HepG2 (cell line): ENCODE measurements at regions not wholly inside any gene's neighbourhood (a gene's known extent, or its start where the extent isn't known, plus 50 kb on each side); places are given as distances from the start of the nearest gene placed in this dataset.

ENCODE experiments used
- ATAC-seq: fragments of 200-7000 bp; cut with Tn5 transposase; 3 replicates; pipeline ENCODE4 v1.9.1; 2020; ENCODE audit warnings: mild to moderate bottlenecking, moderate library complexity
- BruUV-seq: library from RNA; stranded (reverse); fragments of 400-500 nt; replicated peaks from 2 replicates; lab custom pipeline; 2021; lab: Mats Ljungman, UMichigan
- CTCF ChIA-PET: fragments of 300-600 bp; formaldehyde crosslinking; extraction: SDS; loops from one replicate; lab custom pipeline; 2021; ENCODE audit warnings: low total read pairs, inconsistent platforms, low intra/inter-chr PET ratio; lab: Yijun Ruan, JAX
- POLR2A ChIA-PET: fragments of 350-600 bp; sonication (Branson Sonifier 250); formaldehyde crosslinking; loops from one replicate; lab custom pipeline; 2020; ENCODE audit warnings: antibody characterized with exemption, inconsistent platforms; lab: Yijun Ruan, JAX
- DNase-seq: peaks from one replicate; pipeline ENCODE4 v3.0.0-alpha.2; 2015; ENCODE audit warnings: low spot score
- FAIRE-seq: peaks from 3 replicates; lab custom pipeline; 2011; peaks lifted over from hg19 to GRCh38; lab: Jason Lieb, UNC
- H2AFZ ChIP-seq: one replicate; pipeline ENCODE4 v1.6.1; 2011; ENCODE audit warnings: low read length, inconsistent platforms
- H3K27ac ChIP-seq: fragments of 300-600 bp; 3 replicates; pipeline ENCODE4 v1.8.0; 2011; ENCODE audit warnings: mixed run types, mild to moderate bottlenecking, mixed read lengths, low read length, inconsistent platforms; ENCODE audit not compliant: insufficient read depth; ENCODE audit errors: extremely low read length
- H3K27me3 ChIP-seq, 2 experiments: fragments of 200-600 bp in 1 of 2; 2 replicates in 1 of 2; 3 replicates in 1 of 2; pipeline versions ENCODE4 v1.6.0 to v1.8.0; 2011; ENCODE audit warnings: low read length in 2 of 2, mild to moderate bottlenecking in 2 of 2, moderate library complexity in 2 of 2, inconsistent platforms in 1 of 2; ENCODE audit not compliant: insufficient read depth in 2 of 2, control insufficient read depth in 1 of 2
- H3K36me3 ChIP-seq, 2 experiments: fragments of 200-600 bp in 1 of 2; replicated peaks in 1 of 2; 2 replicates in 1 of 2; 3 replicates in 1 of 2; pipeline versions ENCODE4 v1.5.1 to v1.8.0; 2011; ENCODE audit warnings: low read length in 2 of 2, inconsistent platforms in 1 of 2; ENCODE audit not compliant: insufficient read depth in 2 of 2, control insufficient read depth in 1 of 2
- H3K4me1 ChIP-seq: 2 replicates; pipeline ENCODE4 v1.5.1; 2012; ENCODE audit warnings: low read length, inconsistent platforms; ENCODE audit not compliant: insufficient read depth
- H3K4me2 ChIP-seq: 2 replicates; pipeline ENCODE4 v1.6.0; 2011; ENCODE audit warnings: low read depth, low read length, inconsistent platforms
- H3K4me3 ChIP-seq, 3 experiments: fragments of 200-600 bp in 1 of 3; sonication (generic), shearing (Covaris generic) in 1 of 3; replicated peaks in 1 of 3; 2 replicates each; pipeline ENCODE4 v1.5.1; 2011 to 2016; ENCODE audit warnings: low read length in 3 of 3, inconsistent platforms in 2 of 3, low read depth in 2 of 3, mild to moderate bottlenecking in 2 of 3, control low read depth in 1 of 3, mixed read lengths in 1 of 3; ENCODE audit not compliant: insufficient read depth in 1 of 3
- H3K79me2 ChIP-seq: one replicate; pipeline ENCODE4 v1.6.1; 2011; ENCODE audit warnings: low read length, inconsistent platforms; ENCODE audit not compliant: insufficient read depth
- H3K9ac ChIP-seq: 2 replicates; pipeline ENCODE4 v1.6.0; 2011; ENCODE audit warnings: mild to moderate bottlenecking, low read depth, low read length, inconsistent platforms; ENCODE audit not compliant: insufficient read depth
- H3K9me3 ChIP-seq: 2 replicates; pipeline ENCODE4 v1.5.1; 2012; ENCODE audit warnings: mild to moderate bottlenecking, low read length
- H4K20me1 ChIP-seq: 2 replicates; pipeline ENCODE4 v1.6.0; 2011; ENCODE audit warnings: inconsistent platforms, mild to moderate bottlenecking, low read length, moderate library complexity; ENCODE audit not compliant: insufficient read depth
- FOSL2 ChIP-seq: sonication (generic); formaldehyde crosslinking; IDR thresholded peaks from 2 replicates; pipeline ENCODE4 v1.4.0; 2020; ENCODE audit warnings: missing genetic modification reagents
- GMEB1 ChIP-seq: sonication (generic); formaldehyde crosslinking; IDR thresholded peaks from 2 replicates; pipeline ENCODE4 v1.5.1; 2020; ENCODE audit warnings: missing genetic modification reagents, mild to moderate bottlenecking, borderline replicate concordance
- KLF9 ChIP-seq: IDR thresholded peaks from 2 replicates; pipeline ENCODE4 v1.6.1; 2016; ENCODE audit warnings: low read depth
- SKI ChIP-seq: fragments of 450-650 bp; IDR thresholded peaks from one replicate; pipeline ENCODE4 v1.6.1; 2018; ENCODE audit warnings: mild to moderate bottlenecking; ENCODE audit not compliant: partially characterized antibody
- STAT6 ChIP-seq: sonication (generic); formaldehyde crosslinking; IDR thresholded peaks from 2 replicates; pipeline ENCODE4 v1.4.0; 2020; ENCODE audit warnings: missing genetic modification reagents, mild to moderate bottlenecking, borderline replicate concordance
- TAF15 ChIP-seq: fragments of 200-400 bp; formaldehyde crosslinking; IDR thresholded peaks from one replicate; pipeline ENCODE4 v1.6.1; 2018; ENCODE audit warnings: mild to moderate bottlenecking, low read depth, low read length; ENCODE audit not compliant: poor library complexity, severe bottlenecking
- YEATS2 ChIP-seq: sonication (generic); formaldehyde crosslinking; IDR thresholded peaks from 2 replicates; pipeline ENCODE4 v1.4.0; 2020; ENCODE audit warnings: missing genetic modification reagents, borderline replicate concordance
- YY1 ChIP-seq: IDR thresholded peaks from 2 replicates; pipeline ENCODE4 v1.6.1; 2011; ENCODE audit warnings: low read length, low read depth, moderate library complexity, mild to moderate bottlenecking; ENCODE audit not compliant: insufficient read depth, insufficient replicate concordance
- ZIK1 ChIP-seq: sonication (generic); formaldehyde crosslinking; IDR thresholded peaks from 2 replicates; pipeline ENCODE4 v1.5.0; 2020; ENCODE audit warnings: mild to moderate bottlenecking, low read depth, missing genetic modification reagents, borderline replicate concordance
- ZNF124 ChIP-seq: sonication (generic); formaldehyde crosslinking; IDR thresholded peaks from 2 replicates; pipeline ENCODE4 v1.4.0; 2020; ENCODE audit warnings: missing genetic modification reagents
- ZNF260 ChIP-seq: sonication (generic); formaldehyde crosslinking; IDR thresholded peaks from 2 replicates; pipeline ENCODE4 v1.4.0; 2020; ENCODE audit warnings: missing genetic modification reagents, low read depth, mild to moderate bottlenecking, borderline replicate concordance
- ZNF34 ChIP-seq: sonication (generic); formaldehyde crosslinking; IDR thresholded peaks from 2 replicates; pipeline ENCODE4 v1.4.0; 2020; ENCODE audit warnings: mild to moderate bottlenecking, missing genetic modification reagents, borderline replicate concordance
- ZNF432 ChIP-seq: sonication (generic); formaldehyde crosslinking; IDR thresholded peaks from 2 replicates; pipeline ENCODE4 v1.5.0; 2020; ENCODE audit warnings: missing genetic modification reagents, mild to moderate bottlenecking, borderline replicate concordance
- ZNF746 ChIP-seq: sonication (generic); formaldehyde crosslinking; IDR thresholded peaks from 2 replicates; pipeline ENCODE4 v1.8.0; 2022; ENCODE audit warnings: mild to moderate bottlenecking, missing genetic modification reagents
- ZNF747 ChIP-seq: sonication (generic); formaldehyde crosslinking; IDR thresholded peaks from 2 replicates; pipeline ENCODE4 v1.8.1; 2023; ENCODE audit warnings: missing genetic modification reagents, mild to moderate bottlenecking, borderline replicate concordance
- ZNF788 ChIP-seq: sonication (generic); formaldehyde crosslinking; IDR thresholded peaks from 2 replicates; pipeline ENCODE4 v1.5.0; 2020; ENCODE audit warnings: mild to moderate bottlenecking, missing genetic modification reagents, borderline replicate concordance
- WGBS: methylation state at CpG from one replicate; pipeline ENCODE4 v1.1.6; 2017; ENCODE audit warnings: low lambda C conversion rate; 5-methylcytosine and 5-hydroxymethylcytosine counted together
- in situ Hi-C: cut with HindIII; loops from 2 replicates; pipeline ENCODE4 v1.10.0; 2017; ENCODE audit warnings: low pct_unique_long_range_greater_than_20kb; ENCODE audit not compliant: extremely low pct_ligation_motif_present
- intact Hi-C: fragments of 100-400 bp; cut with micrococcal nuclease; formaldehyde crosslinking; loops from one replicate; pipeline ENCODE4 v1.10.0; 2022; ENCODE audit not compliant: unreplicated experiment
- TF ChIP-seq, protein P1 (sequence below): sonication (generic); formaldehyde crosslinking; IDR thresholded peaks from 2 replicates; pipeline ENCODE4 v1.5.0; 2020; ENCODE audit warnings: missing genetic modification reagents

- TF ChIP-seq ZNF747 (CRISPR knock-in tag) = no peak
These were observed 282.6 kb downstream of the FOXO1 start (continued) for GRCh38 chr13:40383885-40384284.

DNA sequence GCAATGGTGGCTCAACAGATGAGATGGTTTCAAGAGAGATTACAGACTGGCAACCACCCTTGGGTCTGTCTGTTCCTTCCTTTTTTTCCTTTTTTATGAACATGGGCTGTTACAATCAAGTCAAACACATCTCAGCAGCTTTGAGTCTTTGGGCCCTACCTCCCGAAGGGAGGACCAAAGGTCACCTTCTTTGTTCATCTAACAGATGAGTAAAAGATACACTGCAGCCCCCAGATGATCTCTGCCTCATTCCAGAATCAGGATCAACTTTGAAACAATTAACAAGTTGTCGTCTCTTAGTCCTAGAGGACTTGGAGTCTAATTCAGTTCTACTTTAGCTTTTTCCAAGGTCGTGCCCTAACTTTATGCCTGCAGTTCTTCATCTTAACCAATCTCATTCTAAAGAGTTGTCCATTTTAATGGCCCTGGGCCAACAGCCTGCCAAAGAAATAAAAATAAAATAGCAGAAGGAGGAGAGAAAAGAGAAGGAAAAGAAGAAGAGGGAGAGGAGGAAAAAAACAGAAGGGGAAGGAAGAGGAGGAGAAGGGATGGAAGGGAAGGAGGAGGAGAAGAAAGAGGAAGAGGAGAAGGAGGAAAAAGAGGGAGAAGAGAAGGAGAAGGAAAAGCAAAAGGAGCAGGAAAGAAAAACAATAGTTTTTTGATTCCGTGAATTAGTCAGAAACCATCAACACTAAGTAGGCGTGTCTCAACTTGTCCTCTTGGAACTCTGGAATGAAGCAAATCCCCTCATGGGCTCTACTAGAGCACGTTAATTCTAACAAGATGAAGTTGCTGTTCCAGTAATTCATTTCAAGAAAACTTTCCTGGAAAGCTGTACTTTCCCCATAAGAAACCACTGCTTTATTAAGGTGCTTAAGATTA is 281.2 kb downstream of the FOXO1 start:
- H3K4me3 ChIP-seq = no peak overlapping the region
- no peaks in the 10 kb centered on the region for H3K27me3 ChIP-seq
- peak; percentile 65 for DNase-seq
- no TSS peak for BruUV-seq
- FAIRE-seq = peak; percentile 46
- H3K9me3 ChIP-seq = no peaks in the 10 kb centered on the region
- ATAC-seq = peak; percentile 26; the same call in 1 of the 3 replicates
- H3K36me3 ChIP-seq = no peaks in the 10 kb centered on the region
- no peaks in the 10 kb centered on the region for H4K20me1 ChIP-seq
- intact Hi-C loops (no loop called here), in situ Hi-C loops (no loop called here)
- POLR2A ChIA-PET = interaction anchor here (0.6 kb wide), 1 partner anchor 72 kb away, joined by 4 read pairs; no protein-coding TSS in a partner anchor
- 45% methylated on average over 6 of the region's 6 CpGs for WGBS
- peak overlapping the region; percentile 25; the same call in 1 of the 2 replicates for H3K4me2 ChIP-seq
- H3K9ac ChIP-seq = no peak overlapping the region
- no peak overlapping the region for H2AFZ ChIP-seq
- H3K79me2 ChIP-seq = no peaks in the 10 kb centered on the region
- CTCF ChIA-PET = no interaction called here
- peaks cover 73% of the 10 kb centered on the region for H3K4me1 ChIP-seq
- H3K27ac ChIP-seq = no peak overlapping the region
- no peak for TF ChIP-seq ZNF124
- no peak for TF ChIP-seq SKI
- no peak for TF ChIP-seq ZNF432
- no peak for TF ChIP-seq FOSL2 (CRISPR knock-in tag)
- TF ChIP-seq STAT6 (CRISPR knock-in tag) = no peak
- no peak for TF ChIP-seq YEATS2 (CRISPR knock-in tag)
- no peak for TF ChIP-seq ZNF788 (CRISPR knock-in tag)
- no peak for TF ChIP-seq TAF15
- no peak for TF ChIP-seq GMEB1 (CRISPR knock-in tag)
- TF ChIP-seq ZNF260 (CRISPR knock-in tag) = no peak
- TF ChIP-seq, protein P1, sequence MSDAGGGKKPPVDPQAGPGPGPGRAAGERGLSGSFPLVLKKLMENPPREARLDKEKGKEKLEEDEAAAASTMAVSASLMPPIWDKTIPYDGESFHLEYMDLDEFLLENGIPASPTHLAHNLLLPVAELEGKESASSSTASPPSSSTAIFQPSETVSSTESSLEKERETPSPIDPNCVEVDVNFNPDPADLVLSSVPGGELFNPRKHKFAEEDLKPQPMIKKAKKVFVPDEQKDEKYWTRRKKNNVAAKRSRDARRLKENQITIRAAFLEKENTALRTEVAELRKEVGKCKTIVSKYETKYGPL (CRISPR knock-in tag) = no peak
- TF ChIP-seq ZNF34 (CRISPR knock-in tag) = no peak
- no peak for TF ChIP-seq ZIK1 (CRISPR knock-in tag)
- no peak for TF ChIP-seq ZNF746 (CRISPR knock-in tag)
- TF ChIP-seq KLF9 = no peak
- TF ChIP-seq YY1 = no peak
